ENCODE measurements at regions not wholly inside any gene's neighbourhood (a gene's known extent, or its start where the extent isn't known, plus 50 kb on each side); places are given as distances from the start of the nearest gene placed in this dataset.
"Not testable (repeated sequence)": the region's sequence is repeated elsewhere in the genome, so short reads cannot be mapped to it uniquely, and the experiment has no call there.

- no peak for DNase-seq
These were observed 230.0 kb upstream of the BTBD3 start for GRCh38 chr20:11687546-11688292.

- no peak for DNase-seq
These were observed 228.4 kb upstream of the BTBD3 start for GRCh38 chr20:11689262-11689661.

- no peak for DNase-seq
These were observed 225.9 kb upstream of the BTBD3 start for GRCh38 chr20:11691766-11692165.

GRCh38 chr20:11692567-11692966, 225.1 kb upstream of the BTBD3 start:
- no peak for DNase-seq

GRCh38 chr20:11694467-11694866, 223.2 kb upstream of the BTBD3 start:
- no peak for DNase-seq

GRCh38 chr20:11697055-11697454, 220.6 kb upstream of the BTBD3 start:
- DNase-seq, result no peak

- no peak for DNase-seq
These were observed 220.0 kb upstream of the BTBD3 start for GRCh38 chr20:11697646-11698045.

- no peak for DNase-seq
These were observed 219.6 kb upstream of the BTBD3 start for GRCh38 chr20:11698124-11698523.

GRCh38 chr20:11700831-11701230, 216.9 kb upstream of the BTBD3 start:
- DNase-seq, result no peak

- no peak for DNase-seq
These were observed 214.8 kb upstream of the BTBD3 start for GRCh38 chr20:11702721-11703518.

- DNase-seq, result no peak
These were observed 212.2 kb upstream of the BTBD3 start for GRCh38 chr20:11705512-11705911.

- not testable (repeated sequence) for DNase-seq
These were observed 209.5 kb upstream of the BTBD3 start for GRCh38 chr20:11708223-11708622.

GRCh38 chr20:11711214-11711613, 206.5 kb upstream of the BTBD3 start:
- no peak for DNase-seq

GRCh38 chr20:11712639-11713160, 205.0 kb upstream of the BTBD3 start:
- DNase-seq, result no peak

GRCh38 chr20:11714886-11715285, 202.8 kb upstream of the BTBD3 start:
- no peak for DNase-seq

GRCh38 chr20:11716239-11716944, 201.3 kb upstream of the BTBD3 start:
- peak; percentile 24 for DNase-seq

GRCh38 chr20:11716945-11717248, 200.8 kb upstream of the BTBD3 start:
- no peak for DNase-seq

- no peak for DNase-seq
These were observed 200.1 kb upstream of the BTBD3 start for GRCh38 chr20:11717562-11717961.

- DNase-seq, result no peak
These were observed 199.1 kb upstream of the BTBD3 start for GRCh38 chr20:11718474-11719094.

- DNase-seq, result no peak
These were observed 198.5 kb upstream of the BTBD3 start for GRCh38 chr20:11719153-11719552.

- no peak for DNase-seq
These were observed 196.3 kb upstream of the BTBD3 start for GRCh38 chr20:11721411-11721810.

- DNase-seq, result no peak
These were observed 193.6 kb upstream of the BTBD3 start for GRCh38 chr20:11724097-11724496.

Measured in left kidney (tissue), 1 donor.